Suprapubic skin (tissue), 4 donors: ENCODE measurements at regions not wholly inside any gene's neighbourhood (a gene's known extent, or its start where the extent isn't known, plus 50 kb on each side); places are given as distances from the start of the nearest gene placed in this dataset.

ENCODE experiments used
- CTCF ChIP-seq, 2 donors: fragments of 200-600 bp in 1 of 2; fragments of 450-650 bp in 1 of 2; sonication (generic) in 1 of 2; IDR thresholded peaks; one replicate each; pipeline ENCODE4 v1.5.1; 2016 to 2019; ENCODE audit warnings: antibody characterized with exemption in 2 of 2, mild to moderate bottlenecking in 1 of 2, moderate library complexity in 1 of 2
- EP300 ChIP-seq: sonication (generic); formaldehyde crosslinking; IDR thresholded peaks from one replicate; pipeline ENCODE4 v1.6.1; 2017; ENCODE audit warnings: antibody characterized with exemption
- POLR2A ChIP-seq, 2 donors: fragments of 450-650 bp; IDR thresholded peaks; one replicate each; pipeline ENCODE4 v1.6.1; 2017; ENCODE audit warnings: antibody characterized with exemption in 2 of 2, mild to moderate bottlenecking in 2 of 2, moderate library complexity in 2 of 2
- POLR2AphosphoS5 ChIP-seq, 3 donors: sonication (generic); formaldehyde crosslinking; IDR thresholded peaks; one replicate each; pipeline ENCODE4 v1.6.1; 2017; ENCODE audit warnings: antibody characterized with exemption in 3 of 3

- no peak for TF ChIP-seq POLR2A (IDR thresholded peaks at IDR 0.05)
- TF ChIP-seq CTCF (IDR thresholded peaks at IDR 0.05) = no peak
- TF ChIP-seq EP300 = no peak
- no peak for TF ChIP-seq POLR2AphosphoS5 (IDR thresholded peaks at IDR 0.05)
Measured at GRCh38 chr6:62338477-62338876, 52.5 kb upstream of the KHDRBS2 start.
